ENCODE measurements at regions not wholly inside any gene's neighbourhood (a gene's known extent, or its start where the extent isn't known, plus 50 kb on each side); places are given as distances from the start of the nearest gene placed in this dataset.

- no peak for TF ChIP-seq PBX3 (IDR thresholded peaks at IDR 0.05)
- TF ChIP-seq CTCF (IDR thresholded peaks at IDR 0.05): no peak
- TF ChIP-seq POLR2AphosphoS5 (IDR thresholded peaks at IDR 0.05; ENCODE audit: low read depth, low read length): no peak
- no peak for TF ChIP-seq EP300 (IDR thresholded peaks at IDR 0.05; ENCODE audit: borderline replicate concordance in 1 of 2, low read depth in 1 of 2, low read length in 1 of 2)
- TF ChIP-seq RCOR1 (IDR thresholded peaks at IDR 0.05; ENCODE audit: low read length): no peak
- TF ChIP-seq GABPA (IDR thresholded peaks at IDR 0.05; ENCODE audit: low read depth): no peak
- TF ChIP-seq ELF1 (IDR thresholded peaks at IDR 0.05): no peak
- no peak for TF ChIP-seq MAX (IDR thresholded peaks at IDR 0.05; ENCODE audit: low read depth)
- TF ChIP-seq GATA2 (CRISPR knock-in tag; IDR thresholded peaks at IDR 0.05): no peak
Measured at GRCh38 chr2:56508662-56509061, 324.9 kb downstream of the CCDC85A start.
